Astrocyte of the cerebellum (primary cell): ENCODE measurements at regions not wholly inside any gene's neighbourhood (a gene's known extent, or its start where the extent isn't known, plus 50 kb on each side); places are given as distances from the start of the nearest gene placed in this dataset.

Experiments used
- DNase-seq: peaks from one replicate; pipeline ENCODE4 v3.0.0-alpha.2; 2011; ENCODE audit warnings: low read depth
- H3K4me3 ChIP-seq: 2 replicates; pipeline ENCODE4 v1.5.1; 2011; ENCODE audit warnings: mild to moderate bottlenecking, low read depth, low read length, moderate library complexity
- in situ Hi-C: cut with HindIII; loops from 2 replicates; pipeline ENCODE4 v1.10.0; 2017; ENCODE audit warnings: low sequenced_read_pairs
- TF ChIP-seq, protein P1 (sequence below): IDR thresholded peaks from 2 replicates; pipeline ENCODE4 v1.5.1; 2012; ENCODE audit warnings: low read length, low read depth, moderate library complexity, mild to moderate bottlenecking; ENCODE audit errors: missing control alignments

DNA sequence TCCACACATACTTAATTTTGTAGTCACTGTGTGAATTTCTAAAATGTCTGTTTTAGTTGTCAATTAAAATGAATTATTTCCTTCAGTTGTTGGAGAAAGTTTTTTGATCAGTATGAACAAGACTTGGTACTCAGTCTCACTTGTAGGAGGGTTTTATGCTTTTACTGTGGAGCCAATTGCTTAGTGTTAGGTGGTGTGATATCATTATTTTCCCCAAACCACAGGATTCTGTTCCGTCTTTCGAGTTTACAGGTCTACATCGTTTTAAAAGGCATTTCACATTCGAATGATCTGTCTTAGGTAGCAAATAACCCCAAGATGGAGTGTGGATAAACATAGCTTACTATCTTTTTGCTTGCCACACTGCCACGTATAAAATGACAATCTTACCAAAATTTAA is 803.1 kb downstream of the SATB2 start:
- no peak for DNase-seq
- no peak overlapping the region for H3K4me3 ChIP-seq
- in situ Hi-C loops: no loop called here
- TF ChIP-seq, protein P1, sequence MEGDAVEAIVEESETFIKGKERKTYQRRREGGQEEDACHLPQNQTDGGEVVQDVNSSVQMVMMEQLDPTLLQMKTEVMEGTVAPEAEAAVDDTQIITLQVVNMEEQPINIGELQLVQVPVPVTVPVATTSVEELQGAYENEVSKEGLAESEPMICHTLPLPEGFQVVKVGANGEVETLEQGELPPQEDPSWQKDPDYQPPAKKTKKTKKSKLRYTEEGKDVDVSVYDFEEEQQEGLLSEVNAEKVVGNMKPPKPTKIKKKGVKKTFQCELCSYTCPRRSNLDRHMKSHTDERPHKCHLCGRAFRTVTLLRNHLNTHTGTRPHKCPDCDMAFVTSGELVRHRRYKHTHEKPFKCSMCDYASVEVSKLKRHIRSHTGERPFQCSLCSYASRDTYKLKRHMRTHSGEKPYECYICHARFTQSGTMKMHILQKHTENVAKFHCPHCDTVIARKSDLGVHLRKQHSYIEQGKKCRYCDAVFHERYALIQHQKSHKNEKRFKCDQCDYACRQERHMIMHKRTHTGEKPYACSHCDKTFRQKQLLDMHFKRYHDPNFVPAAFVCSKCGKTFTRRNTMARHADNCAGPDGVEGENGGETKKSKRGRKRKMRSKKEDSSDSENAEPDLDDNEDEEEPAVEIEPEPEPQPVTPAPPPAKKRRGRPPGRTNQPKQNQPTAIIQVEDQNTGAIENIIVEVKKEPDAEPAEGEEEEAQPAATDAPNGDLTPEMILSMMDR: no peak

DNA sequence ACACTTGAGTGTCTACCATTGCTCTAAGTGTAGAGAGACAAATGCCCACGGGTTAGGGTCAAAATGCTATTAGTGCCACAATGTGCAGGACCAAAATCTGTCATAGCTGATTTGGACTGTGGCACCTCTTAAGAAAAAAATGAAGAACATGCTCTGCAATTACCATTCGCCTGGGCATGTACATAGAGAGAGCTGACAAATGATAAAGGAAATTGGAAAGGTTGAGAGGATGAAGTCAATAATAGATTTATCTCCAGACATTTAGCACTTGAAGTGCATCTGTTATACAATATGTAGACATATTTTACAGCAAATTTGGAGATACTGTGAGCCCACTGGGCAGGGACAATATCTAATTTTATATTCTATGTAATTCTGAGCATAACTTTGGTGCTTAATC is 804.4 kb downstream of the SATB2 start:
- DNase-seq: no peak
- TF ChIP-seq, protein P1: no peak
- H3K4me3 ChIP-seq: no peak overlapping the region
- in situ Hi-C loops: no loop called here

DNA sequence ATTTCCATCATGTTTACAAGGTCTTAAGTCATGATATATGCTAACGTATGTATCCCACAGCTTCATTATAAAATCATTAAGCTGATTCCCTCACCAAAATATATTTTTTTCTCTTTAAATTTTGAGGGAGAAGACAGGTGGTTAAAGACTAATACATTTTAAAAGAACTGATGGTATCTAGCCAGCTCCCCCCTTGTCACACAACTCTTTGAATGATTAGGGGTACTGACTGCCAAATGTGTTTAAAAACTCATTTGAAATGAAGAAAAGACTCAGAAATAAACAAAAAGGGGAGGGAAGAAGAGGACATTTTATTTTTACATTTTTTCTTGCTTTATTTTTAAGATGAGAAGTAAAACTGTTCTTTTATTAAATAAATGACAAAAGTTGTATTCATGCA is 805.3 kb downstream of the SATB2 start:
- TF ChIP-seq, protein P1: no peak
- H3K4me3 ChIP-seq: no peak overlapping the region
- DNase-seq: no peak
- in situ Hi-C loops: no loop called here

DNA sequence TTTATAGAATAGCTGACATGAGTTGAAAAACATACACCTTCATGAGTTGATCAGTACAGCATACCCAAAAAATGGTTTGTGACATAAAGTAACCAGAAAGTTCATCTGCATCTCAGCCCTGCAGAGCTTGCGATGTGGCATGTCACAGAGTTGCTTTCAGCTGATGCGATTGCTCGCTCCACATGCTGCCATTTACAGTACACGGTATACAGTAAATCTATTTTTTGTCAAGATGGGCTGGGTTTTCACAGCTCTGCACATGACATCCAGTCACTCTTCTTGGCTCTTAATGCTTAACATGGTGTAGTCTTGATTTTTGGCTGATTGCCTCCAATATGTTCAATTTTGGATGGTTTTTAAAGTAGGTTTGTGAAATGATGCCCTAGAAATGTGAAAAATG is 811.9 kb downstream of the SATB2 start:
- in situ Hi-C loops: no loop called here
- no peak for DNase-seq
- no peak overlapping the region for H3K4me3 ChIP-seq
- TF ChIP-seq, protein P1: no peak

DNA sequence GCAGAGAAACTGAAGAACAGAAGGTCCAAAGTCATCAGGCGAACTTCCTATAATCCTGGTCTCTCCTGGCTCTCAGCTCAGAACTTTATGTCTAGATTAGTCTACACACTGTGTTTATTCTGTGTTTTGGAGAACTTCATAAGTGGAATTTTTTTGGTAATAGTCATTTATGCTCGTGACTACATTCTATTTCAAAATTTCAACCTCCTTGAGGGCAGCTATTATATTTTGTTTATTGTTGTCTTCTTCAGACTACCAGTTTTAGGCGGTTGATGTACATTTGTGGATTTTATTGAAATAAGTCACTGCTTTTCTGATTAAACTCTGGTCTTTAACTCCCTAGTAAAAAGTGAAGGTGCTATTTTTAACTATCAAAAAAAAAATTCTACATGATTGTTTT is 816.6 kb downstream of the SATB2 start:
- in situ Hi-C loops: no loop called here
- TF ChIP-seq, protein P1: no peak
- no peak overlapping the region for H3K4me3 ChIP-seq
- DNase-seq: no peak

DNA sequence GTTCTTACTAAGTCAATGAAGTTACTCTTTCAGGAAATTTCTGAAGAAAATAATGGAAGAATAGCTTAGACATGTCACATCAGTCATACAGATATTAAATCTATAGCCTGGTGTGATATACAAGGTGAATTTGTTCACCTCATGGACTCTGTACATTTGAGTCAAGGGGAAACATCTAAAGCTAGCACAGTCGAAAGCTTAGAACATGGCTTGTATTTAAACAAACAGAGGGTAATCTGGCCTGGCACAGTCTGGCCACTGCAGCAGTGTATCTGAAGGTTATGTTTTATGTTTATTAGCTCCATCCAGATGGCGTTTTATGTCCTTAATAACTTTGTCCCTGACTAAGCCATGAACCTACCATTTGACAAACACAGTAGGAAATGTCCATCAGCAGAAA is 817.3 kb downstream of the SATB2 start:
- no peak overlapping the region for H3K4me3 ChIP-seq
- in situ Hi-C loops: no loop called here
- TF ChIP-seq, protein P1: no peak
- no peak for DNase-seq

DNA sequence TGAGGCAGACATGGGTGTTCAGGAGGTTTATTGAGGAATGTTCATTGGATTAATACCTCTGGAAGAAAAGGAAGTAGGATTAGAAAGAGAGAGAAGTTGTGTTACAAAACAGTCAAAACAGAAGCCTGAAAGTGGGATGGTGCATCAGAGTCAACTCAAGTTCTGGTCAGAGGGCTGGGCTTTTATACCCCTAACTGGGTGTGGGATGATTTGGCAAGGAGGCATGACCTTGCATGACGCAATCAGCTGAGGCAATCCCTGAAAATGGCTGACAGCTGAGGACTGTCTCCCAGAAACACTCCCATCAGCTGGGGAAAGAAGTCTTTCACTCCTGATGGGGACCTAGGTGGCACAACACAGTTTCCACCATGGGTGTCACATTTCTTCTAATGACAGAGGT is 818.2 kb downstream of the SATB2 start:
- H3K4me3 ChIP-seq: no peak overlapping the region
- TF ChIP-seq, protein P1: no peak
- no peak for DNase-seq
- in situ Hi-C loops: no loop called here
